CD1c-positive myeloid dendritic cell (primary cell): ENCODE measurements at regions not wholly inside any gene's neighbourhood (a gene's known extent, or its start where the extent isn't known, plus 50 kb on each side); places are given as distances from the start of the nearest gene placed in this dataset.
A peak's percentile ranks its signal among the peaks of the same experiment; 100 is the strongest.
"Not testable (repeated sequence)": the region's sequence is repeated elsewhere in the genome, so short reads cannot be mapped to it uniquely, and the experiment has no call there.

Source experiments
- DNase-seq: peaks from one replicate; pipeline ENCODE4 v3.0.0-alpha.2; 2016; ENCODE audit errors: extremely low spot score

DNA sequence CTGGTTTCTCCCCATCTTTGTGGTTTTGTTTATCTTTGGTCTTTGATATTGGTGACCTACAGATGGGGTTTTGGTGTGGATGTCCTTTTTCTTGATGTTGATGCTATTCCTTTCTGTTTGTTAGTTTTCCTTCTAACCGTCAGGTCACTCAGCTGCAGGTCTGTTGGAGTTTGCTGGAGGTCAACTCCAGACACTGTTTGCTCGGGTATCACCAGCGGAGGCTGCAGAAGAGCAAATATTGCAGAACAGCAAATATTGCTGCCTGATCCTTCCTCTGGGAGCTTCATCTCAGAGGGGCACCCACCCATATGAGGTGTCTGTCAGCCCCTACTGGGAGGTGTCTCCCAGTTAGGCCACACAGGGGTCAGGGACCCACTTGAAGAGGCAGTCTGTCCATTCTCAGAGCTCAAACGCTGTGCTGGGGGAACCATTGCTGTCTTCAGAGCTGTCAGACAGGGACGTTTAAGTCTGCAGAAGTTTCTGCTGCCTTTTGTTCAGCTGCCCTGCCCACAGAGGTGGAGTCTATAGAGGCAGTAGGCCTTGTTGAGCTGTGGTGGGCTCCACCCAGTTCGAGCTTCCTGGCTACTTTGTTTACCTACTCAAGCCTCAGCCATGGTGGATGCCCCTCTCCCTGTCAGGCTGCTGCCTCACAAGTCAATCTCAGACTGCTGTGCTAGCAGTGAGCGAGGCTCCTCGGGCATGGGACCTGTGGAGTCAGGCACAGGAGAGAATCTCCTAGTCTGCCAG is 94.8 kb upstream of the BNIP2 start:
- not testable (repeated sequence) for DNase-seq

DNA sequence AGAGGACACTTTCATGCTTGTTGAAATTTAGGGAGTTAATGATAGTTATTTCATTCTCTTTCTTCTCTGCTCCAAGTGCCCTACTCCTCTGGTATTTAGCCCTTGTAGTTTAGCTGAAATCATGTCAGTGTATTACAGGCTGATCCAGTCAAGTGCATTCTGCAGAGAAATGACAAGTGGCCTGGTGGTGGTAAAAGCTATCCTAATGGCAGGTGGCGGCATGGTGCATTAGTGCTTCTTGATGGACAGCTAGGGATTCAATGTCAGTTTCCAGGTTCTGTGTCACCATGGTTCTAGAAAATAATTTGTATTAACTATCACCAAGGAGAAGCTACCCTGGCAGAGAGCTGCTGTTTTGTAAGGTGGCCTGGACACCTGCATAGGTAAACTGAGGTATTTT is 90.0 kb upstream of the BNIP2 start:
- DNase-seq = no peak

DNA sequence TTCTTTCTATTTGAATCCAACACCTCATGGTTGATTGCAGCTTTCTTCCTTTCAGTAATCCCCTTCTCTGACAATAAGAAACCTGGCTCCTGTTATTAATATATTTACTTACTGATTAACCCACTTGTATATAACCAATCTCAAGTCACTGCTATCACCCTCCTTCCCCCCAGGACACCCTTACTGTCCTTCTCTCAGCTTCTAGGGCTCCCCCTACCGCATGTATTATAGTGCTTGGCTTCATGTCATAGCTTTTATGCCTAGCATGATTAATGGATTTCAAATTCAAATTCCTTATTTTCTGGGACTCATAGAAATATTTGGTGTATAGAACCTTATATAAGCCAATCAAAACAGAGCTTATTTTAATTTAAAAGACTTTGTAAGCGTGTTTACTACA is 75.7 kb upstream of the BNIP2 start:
- DNase-seq = no peak

DNA sequence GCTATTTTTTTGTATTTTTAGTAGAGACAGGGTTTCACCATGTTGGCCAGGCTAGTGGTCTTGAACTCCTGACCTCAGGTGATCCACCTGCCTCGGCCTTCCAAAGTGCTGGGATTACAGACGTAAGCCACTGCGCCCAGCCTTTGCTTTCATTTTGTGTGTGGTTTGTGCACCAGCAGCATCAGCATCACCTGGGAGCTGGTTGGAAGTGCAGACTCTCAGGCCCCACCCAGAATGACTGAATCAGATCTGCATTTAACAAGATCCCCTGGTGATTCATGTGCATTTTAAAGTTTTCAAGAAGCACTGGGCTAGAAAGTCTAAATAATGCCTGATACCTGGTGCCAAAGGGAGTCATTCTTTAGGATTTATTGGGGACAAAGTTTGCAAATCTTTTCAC is 73.4 kb upstream of the BNIP2 start:
- DNase-seq = no peak

DNA sequence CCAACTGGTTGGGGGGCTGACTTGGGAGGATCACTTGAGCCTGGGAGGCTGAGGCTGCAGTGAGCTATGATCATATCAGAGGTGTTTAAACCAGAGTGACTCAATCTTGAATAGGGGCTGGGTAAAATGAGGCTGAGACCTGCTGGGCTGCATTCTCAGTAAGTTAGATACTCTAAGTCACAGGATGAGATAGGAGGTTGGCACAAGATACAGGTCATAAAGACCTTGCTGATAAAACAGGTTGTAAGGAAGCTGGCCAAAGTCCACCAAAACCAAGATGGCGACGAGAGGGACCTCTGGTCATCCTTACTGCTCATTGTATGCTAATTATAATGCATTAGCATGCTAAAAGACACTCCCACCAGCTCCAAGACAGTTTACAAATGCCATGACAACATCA is 71.1 kb upstream of the BNIP2 start:
- DNase-seq = not testable (repeated sequence)

DNA sequence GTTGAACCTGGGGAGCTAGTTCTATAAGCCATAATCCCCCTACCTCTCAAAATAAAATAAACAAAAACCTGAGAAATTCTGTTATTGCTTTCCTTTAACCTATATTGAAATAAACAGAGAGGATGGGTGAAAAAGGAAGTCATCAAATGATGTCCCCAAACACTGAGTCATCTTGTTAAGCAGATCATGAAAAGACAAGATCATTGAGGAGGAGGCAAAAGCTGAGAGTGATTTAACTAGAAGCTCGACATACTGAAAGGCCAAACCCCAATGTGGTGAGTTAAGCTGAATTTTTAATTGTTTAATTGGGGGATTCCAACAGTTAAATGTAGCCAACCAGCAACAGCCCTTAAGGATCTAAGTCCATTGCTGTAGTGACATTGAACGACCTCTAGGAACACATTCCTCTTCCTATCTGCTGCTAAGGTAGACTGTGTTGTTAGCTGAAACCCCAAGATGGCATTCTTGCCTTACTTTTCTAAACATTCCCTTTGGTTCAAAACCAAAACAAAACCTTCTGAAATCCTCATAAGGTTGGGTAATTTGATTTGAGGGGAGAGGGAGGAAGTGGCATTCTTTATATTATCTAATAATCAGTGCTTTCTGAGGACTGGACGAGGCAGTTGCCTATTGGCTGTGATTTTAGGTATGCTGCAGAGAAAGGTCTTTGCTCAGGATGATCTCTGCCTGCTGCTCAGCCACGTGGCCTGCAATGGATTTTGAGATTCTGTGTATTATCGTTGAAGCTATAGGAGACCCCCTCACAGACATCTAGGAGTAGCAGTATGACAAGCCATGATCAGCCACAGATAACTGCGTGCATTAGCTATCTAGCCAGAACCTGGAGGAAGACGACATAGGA is 62.7 kb upstream of the BNIP2 start:
- DNase-seq = peak; percentile 11

DNA sequence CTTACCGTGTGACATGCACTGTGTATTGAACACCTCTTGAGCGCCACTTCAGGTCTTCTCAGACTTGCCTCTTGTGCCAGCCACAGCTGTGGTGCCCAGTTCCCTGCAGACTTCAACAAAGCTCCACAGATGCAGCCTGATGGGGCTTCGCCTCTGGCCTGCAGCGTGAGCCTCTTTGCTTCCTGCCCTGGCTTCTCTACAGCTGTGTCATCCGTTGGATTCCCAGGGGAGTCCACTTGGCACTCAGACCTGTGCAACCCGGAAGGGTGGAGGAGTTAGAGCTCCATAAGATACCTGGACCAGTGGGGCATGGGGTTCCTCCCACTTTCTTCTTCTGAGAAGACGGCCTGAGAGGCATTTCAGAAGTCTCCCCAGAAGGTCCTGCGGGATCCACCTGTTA is 57.7 kb upstream of the BNIP2 start:
- no peak for DNase-seq

DNA sequence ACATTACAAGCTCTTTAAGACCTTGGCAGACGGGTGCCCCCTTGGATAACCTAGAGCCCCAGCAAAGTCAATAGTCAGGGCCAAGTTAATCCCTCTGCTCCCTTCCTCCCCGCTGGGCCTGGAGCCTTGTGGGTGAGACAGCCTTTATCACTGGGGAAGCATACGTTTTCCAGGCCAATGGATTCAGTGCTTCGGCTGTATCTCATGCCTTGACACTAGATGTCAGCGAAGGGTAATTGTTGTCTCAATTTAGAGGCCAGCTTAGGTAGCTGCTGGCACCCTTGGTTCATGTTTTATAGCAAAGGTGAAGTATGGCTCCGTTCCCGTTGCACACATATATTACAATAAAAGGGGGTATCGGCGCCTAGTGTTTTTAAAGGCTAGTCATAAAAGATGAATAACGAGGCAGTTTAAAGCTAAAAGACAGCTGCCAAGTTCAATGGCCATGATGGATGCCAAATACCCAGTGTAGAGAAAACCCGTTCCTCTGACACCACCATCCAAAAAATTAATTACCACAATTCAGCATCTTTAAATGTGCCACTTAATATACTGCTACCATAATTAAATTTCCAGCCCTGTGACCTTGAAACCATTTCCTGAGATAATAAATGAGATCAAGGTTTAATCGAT is 52.3 kb upstream of the BNIP2 start:
- no peak for DNase-seq

DNA sequence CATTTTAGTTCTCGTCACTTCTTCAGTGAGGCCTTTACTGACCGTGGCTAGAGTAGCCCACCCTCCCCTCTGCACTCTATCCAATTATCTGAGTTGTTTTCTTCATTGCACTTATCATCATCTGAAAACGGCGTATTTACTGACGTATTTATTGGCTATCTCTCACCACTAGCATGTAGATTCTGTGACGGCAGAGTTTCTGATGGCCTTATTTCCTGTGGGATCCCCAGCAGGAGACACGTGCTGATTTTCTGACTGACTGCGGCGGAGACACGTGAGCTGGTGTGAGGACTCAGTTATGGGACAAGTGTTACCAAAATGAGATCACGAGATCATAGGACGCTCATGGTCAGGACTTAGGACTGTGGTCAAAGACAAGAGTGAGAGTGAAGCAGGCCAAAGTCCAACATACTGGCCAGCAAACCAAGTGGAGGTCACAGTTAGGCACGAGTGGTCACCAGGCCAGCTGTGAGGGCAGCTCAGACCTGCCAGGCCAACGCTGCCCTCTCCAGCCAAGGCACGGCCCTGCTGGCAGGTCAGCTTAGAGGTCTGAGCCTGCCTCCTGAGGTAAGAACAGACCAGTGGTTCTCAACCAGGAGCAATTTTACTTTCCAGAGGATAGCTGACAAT is 50.6 kb upstream of the BNIP2 start:
- no peak for DNase-seq
